Activated B cell treated with CpG ODN at 0.5 μM for 24 hours (primary cell): ENCODE measurements at regions not wholly inside any gene's neighbourhood (a gene's known extent, or its start where the extent isn't known, plus 50 kb on each side); places are given as distances from the start of the nearest gene placed in this dataset.
"Not testable (repeated sequence)": the region's sequence is repeated elsewhere in the genome, so short reads cannot be mapped to it uniquely, and the experiment has no call there.

Experiments used
- ATAC-seq: fragments of 200-7000 bp; cut with Tn5 transposase; one replicate; pipeline ENCODE4 v1.10.0; 2021; ENCODE audit warnings: low read depth, mild to moderate bottlenecking, moderate library complexity
- CTCF ChIA-PET: fragments of 350-600 bp; sonication (Branson Sonifier 250); formaldehyde crosslinking; loops from one replicate; lab custom pipeline; 2021; ENCODE audit warnings: antibody characterized with exemption; lab: Charles Lee
- POLR2A ChIA-PET: fragments of 350-600 bp; sonication (Branson Sonifier 250); formaldehyde crosslinking; loops from one replicate; lab custom pipeline; 2021; ENCODE audit warnings: antibody characterized with exemption; lab: Charles Lee
- DNase-seq: peaks from one replicate; pipeline ENCODE4 v3.0.0; 2022
- H3K27ac Mint-ChIP-seq: one replicate; pipeline ENCODE4 v1.8.0; 2020; ENCODE audit warnings: mixed read lengths
- H3K27me3 Mint-ChIP-seq: one replicate; pipeline ENCODE4 v1.8.0; 2021; ENCODE audit warnings: mixed read lengths
- H3K36me3 Mint-ChIP-seq: one replicate; pipeline ENCODE4 v1.8.0; 2021; ENCODE audit warnings: low read depth, mixed read lengths
- H3K4me1 Mint-ChIP-seq: one replicate; pipeline ENCODE4 v1.8.0; 2021; ENCODE audit warnings: mixed read lengths
- H3K4me3 Mint-ChIP-seq: one replicate; pipeline ENCODE4 v1.8.0; 2020; ENCODE audit warnings: mild to moderate bottlenecking, mixed read lengths
- H3K9me3 Mint-ChIP-seq: one replicate; pipeline ENCODE4 v1.8.0; 2020; ENCODE audit warnings: mixed read lengths
- CTCF ChIP-seq: fragments of 200-600 bp; IDR thresholded peaks from one replicate; pipeline ENCODE4 v1.8.0; 2022; ENCODE audit warnings: antibody characterized with exemption, mild to moderate bottlenecking
- intact Hi-C: fragments of 100-400 bp; cut with micrococcal nuclease; formaldehyde crosslinking; loops from one replicate; pipeline ENCODE4 v1.15.1; 2024

GRCh38 chrX:74104356-74105015, 199.5 kb upstream of the ZCCHC13 start:
- Mint-ChIP-seq H3K27ac (no peak overlapping the region), H3K9me3 (no peaks in the 10 kb centered on the region), H3K4me3 (no peak overlapping the region), H3K4me1 (no peaks in the 10 kb centered on the region), H3K27me3 (no peaks in the 10 kb centered on the region), H3K36me3 (peaks cover 12% of the 10 kb centered on the region)
- intact Hi-C loops = no loop called here
- no peak for TF ChIP-seq CTCF
- CTCF ChIA-PET = no interaction called here
- POLR2A ChIA-PET = no interaction called here
- no peak for ATAC-seq
- no peak for DNase-seq

- DNase-seq, ATAC-seq, H3K4me3 Mint-ChIP-seq, H3K9me3 Mint-ChIP-seq, H3K4me1 Mint-ChIP-seq, H3K27me3 Mint-ChIP-seq, H3K36me3 Mint-ChIP-seq, H3K27ac Mint-ChIP-seq, POLR2A ChIA-PET, CTCF ChIA-PET, intact Hi-C loops: not testable (repeated sequence)
Measured at GRCh38 chrX:74098407-74098806, 205.6 kb upstream of the ZCCHC13 start.

- intact Hi-C loops = no loop called here
- H3K36me3 Mint-ChIP-seq = peaks cover 8% of the 10 kb centered on the region
- H3K4me3 Mint-ChIP-seq = no peak overlapping the region
- no peaks in the 10 kb centered on the region for H3K4me1 Mint-ChIP-seq
- H3K27me3 Mint-ChIP-seq = no peaks in the 10 kb centered on the region
- TF ChIP-seq CTCF = no peak
- H3K27ac Mint-ChIP-seq = no peak overlapping the region
- ATAC-seq (no peak), DNase-seq (no peak)
- POLR2A ChIA-PET = no interaction called here
- peaks cover 16% of the 10 kb centered on the region for H3K9me3 Mint-ChIP-seq
- CTCF ChIA-PET = no interaction called here
Measured at GRCh38 chrX:74090049-74090448, 213.9 kb upstream of the ZCCHC13 start.

- DNase-seq = no peak
- H3K36me3 Mint-ChIP-seq = peaks cover 14% of the 10 kb centered on the region
- TF ChIP-seq CTCF = no peak
- CTCF ChIA-PET = no interaction called here
- peaks cover 18% of the 10 kb centered on the region for H3K9me3 Mint-ChIP-seq
- POLR2A ChIA-PET = no interaction called here
- ATAC-seq = no peak
- intact Hi-C loops = no loop called here
- no peaks in the 10 kb centered on the region for H3K4me1 Mint-ChIP-seq
- no peak overlapping the region for H3K4me3 Mint-ChIP-seq
- no peaks in the 10 kb centered on the region for H3K27me3 Mint-ChIP-seq
- no peak overlapping the region for H3K27ac Mint-ChIP-seq
Measured at GRCh38 chrX:74085642-74086236, 218.2 kb upstream of the ZCCHC13 start.

- ChIA-PET POLR2A (no interaction called here), CTCF (no interaction called here)
- Mint-ChIP-seq H3K4me1 (no peaks in the 10 kb centered on the region), H3K4me3 (no peak overlapping the region), H3K27me3 (no peaks in the 10 kb centered on the region), H3K27ac (no peak overlapping the region), H3K36me3 (peaks cover 11% of the 10 kb centered on the region), H3K9me3 (peaks cover 14% of the 10 kb centered on the region)
- intact Hi-C loops = no loop called here
- ATAC-seq = no peak
- TF ChIP-seq CTCF = no peak
- DNase-seq = no peak
Measured at GRCh38 chrX:74080165-74080564, 223.8 kb upstream of the ZCCHC13 start.
